ENCODE measurements at regions not wholly inside any gene's neighbourhood (a gene's known extent, or its start where the extent isn't known, plus 50 kb on each side); places are given as distances from the start of the nearest gene placed in this dataset.
"Not testable (repeated sequence)": the region's sequence is repeated elsewhere in the genome, so short reads cannot be mapped to it uniquely, and the experiment has no call there.

DNA sequence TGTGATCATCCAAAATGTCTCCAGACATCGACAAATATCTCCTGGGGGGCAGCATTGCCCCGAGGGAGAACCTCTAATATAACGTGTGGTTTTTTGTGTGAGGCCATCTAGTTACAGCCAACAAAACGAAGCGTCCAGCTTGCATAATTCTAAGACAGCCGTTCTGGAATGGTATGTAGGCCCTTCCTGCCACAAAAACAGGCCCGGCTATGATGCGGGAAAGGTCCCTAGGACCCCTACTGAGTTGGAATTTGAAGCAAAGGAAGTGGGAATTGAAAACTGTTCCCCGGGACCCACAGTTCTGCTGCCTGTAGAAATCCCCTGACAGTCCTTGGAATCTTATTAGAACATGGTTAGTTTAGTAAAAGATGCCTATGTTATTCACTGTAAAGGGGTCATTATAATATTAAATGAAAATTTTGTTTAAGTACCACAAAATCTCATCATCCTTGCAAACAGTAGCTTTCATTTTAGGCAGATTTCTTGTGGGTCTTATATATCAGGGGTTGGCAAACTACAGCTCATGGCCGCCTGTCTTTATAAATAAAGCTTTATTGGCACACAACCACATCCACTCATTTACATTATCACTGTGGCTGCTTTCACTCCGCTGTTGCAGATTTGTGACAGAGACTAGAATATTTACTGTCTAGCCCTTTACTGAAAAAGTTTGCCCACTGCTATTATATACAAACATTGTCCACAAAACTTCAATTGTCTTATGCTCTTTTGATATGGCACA lies 70.7 kb downstream of the MSX2 start:
- H3K4me1 Mint-ChIP-seq: peaks cover 3% of the 10 kb centered on the region
- TF ChIP-seq, protein P1, sequence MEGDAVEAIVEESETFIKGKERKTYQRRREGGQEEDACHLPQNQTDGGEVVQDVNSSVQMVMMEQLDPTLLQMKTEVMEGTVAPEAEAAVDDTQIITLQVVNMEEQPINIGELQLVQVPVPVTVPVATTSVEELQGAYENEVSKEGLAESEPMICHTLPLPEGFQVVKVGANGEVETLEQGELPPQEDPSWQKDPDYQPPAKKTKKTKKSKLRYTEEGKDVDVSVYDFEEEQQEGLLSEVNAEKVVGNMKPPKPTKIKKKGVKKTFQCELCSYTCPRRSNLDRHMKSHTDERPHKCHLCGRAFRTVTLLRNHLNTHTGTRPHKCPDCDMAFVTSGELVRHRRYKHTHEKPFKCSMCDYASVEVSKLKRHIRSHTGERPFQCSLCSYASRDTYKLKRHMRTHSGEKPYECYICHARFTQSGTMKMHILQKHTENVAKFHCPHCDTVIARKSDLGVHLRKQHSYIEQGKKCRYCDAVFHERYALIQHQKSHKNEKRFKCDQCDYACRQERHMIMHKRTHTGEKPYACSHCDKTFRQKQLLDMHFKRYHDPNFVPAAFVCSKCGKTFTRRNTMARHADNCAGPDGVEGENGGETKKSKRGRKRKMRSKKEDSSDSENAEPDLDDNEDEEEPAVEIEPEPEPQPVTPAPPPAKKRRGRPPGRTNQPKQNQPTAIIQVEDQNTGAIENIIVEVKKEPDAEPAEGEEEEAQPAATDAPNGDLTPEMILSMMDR (conservative IDR thresholded peaks at IDR 0.05): no peak
- H3K9me3 Mint-ChIP-seq: no peaks in the 10 kb centered on the region
- no peaks in the 10 kb centered on the region for H3K36me3 Mint-ChIP-seq (ENCODE audit: low read depth)
- no peak overlapping the region for H3K27ac Mint-ChIP-seq (ENCODE audit: unreplicated experiment)
- H3K27me3 Mint-ChIP-seq (ENCODE audit: low read depth): peaks cover 6% of the 10 kb centered on the region
- H3K4me3 Mint-ChIP-seq: no peak overlapping the region
- DNase-seq (ENCODE audit: low read depth, low spot score): no peak

DNA sequence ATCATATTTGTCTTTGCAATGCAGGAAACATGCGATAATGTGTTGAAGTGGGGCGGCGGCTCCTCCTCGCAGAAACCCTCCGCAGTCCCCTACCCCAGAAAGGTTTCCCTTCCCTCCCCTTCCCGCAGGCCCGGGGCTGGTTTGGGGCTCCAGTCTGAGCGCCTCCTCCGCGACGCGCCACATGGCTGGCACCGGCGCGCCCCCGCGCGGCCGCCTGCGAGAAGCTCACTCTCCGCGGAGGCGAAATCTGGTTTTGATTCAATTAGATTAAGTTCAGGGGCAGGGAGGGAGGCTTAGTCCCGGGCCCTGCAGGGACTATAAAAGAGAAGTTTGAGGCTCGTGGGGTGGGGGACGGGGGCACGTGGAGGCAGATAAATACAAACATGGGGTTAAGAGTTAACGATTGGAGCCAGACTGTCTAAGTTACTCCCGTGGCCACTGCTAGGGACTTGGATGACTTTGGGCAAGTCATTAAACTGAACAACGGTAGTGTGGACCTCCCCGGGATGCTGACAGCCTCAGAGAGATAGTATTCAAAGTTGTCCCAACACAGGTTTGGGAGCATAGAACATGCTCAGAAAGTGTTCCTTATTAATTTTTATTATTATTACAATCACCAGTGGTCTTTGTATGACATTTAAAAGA lies 69.4 kb downstream of the MSX2 start:
- H3K36me3 Mint-ChIP-seq (ENCODE audit: low read depth): no peaks in the 10 kb centered on the region

DNA sequence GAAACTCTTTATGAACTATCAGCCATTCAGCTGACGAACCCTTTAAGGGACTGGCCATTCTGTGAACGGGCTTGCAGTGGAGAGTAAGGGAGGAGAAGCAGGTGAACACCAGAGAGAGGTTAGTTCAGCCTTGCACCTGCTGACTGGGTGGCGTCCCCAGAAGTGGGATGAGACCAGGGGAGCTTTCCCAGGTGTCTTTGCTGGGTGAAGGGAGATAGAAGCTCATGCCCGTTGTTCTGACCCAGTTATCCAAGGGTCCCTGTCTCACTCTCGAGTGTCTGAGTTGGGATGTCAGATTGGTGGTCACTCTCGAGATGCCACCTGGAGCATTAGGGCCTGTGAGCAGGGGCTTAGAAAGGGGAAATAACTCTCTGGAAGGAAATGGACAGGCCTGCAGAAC lies 68.7 kb downstream of the MSX2 start:
- Mint-ChIP-seq H3K9me3 (no peaks in the 10 kb centered on the region), H3K27ac (ENCODE audit: unreplicated experiment) (no peak overlapping the region), H3K36me3 (ENCODE audit: low read depth) (no peaks in the 10 kb centered on the region), H3K4me1 (peaks cover 3% of the 10 kb centered on the region), H3K4me3 (no peak overlapping the region), H3K27me3 (ENCODE audit: low read depth) (peaks cover 6% of the 10 kb centered on the region)
- TF ChIP-seq, protein P1 (conservative IDR thresholded peaks at IDR 0.05): no peak
- DNase-seq (ENCODE audit: low read depth, low spot score): no peak

More for the DNA sequence above, 69.4 kb downstream of the MSX2 start:
- Mint-ChIP-seq H3K27ac (ENCODE audit: unreplicated experiment) (no peak overlapping the region), H3K9me3 (no peaks in the 10 kb centered on the region), H3K27me3 (ENCODE audit: low read depth) (peaks cover 6% of the 10 kb centered on the region), H3K4me3 (no peak overlapping the region), H3K4me1 (peaks cover 3% of the 10 kb centered on the region)
- TF ChIP-seq, protein P1 (conservative IDR thresholded peaks at IDR 0.05): peak; percentile 93
- DNase-seq (ENCODE audit: low read depth, low spot score): peak; percentile 73

DNA sequence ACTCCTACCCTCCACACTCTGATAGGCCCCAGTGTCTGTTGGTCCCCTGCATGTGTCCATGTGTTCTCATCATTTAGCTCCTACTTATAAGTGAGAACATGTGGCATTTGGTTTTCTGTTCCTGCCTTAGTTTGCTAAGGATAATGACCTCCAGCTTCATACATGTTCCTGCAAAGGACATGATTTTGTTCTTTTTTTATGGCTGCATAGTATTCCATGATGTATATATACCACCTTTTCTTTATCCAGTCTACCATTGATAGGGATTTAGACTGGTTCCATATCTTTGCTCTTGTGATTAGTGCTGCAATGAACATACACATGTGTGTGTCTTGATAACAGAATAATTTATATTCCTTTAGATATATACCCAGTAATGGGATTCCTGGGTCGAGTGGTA lies 67.9 kb downstream of the MSX2 start:
- H3K27ac Mint-ChIP-seq (ENCODE audit: unreplicated experiment); DNase-seq (ENCODE audit: low read depth, low spot score); H3K27me3 Mint-ChIP-seq (ENCODE audit: low read depth); H3K4me1 Mint-ChIP-seq; H3K9me3 Mint-ChIP-seq; H3K4me3 Mint-ChIP-seq; H3K36me3 Mint-ChIP-seq (ENCODE audit: low read depth): not testable (repeated sequence)

DNA sequence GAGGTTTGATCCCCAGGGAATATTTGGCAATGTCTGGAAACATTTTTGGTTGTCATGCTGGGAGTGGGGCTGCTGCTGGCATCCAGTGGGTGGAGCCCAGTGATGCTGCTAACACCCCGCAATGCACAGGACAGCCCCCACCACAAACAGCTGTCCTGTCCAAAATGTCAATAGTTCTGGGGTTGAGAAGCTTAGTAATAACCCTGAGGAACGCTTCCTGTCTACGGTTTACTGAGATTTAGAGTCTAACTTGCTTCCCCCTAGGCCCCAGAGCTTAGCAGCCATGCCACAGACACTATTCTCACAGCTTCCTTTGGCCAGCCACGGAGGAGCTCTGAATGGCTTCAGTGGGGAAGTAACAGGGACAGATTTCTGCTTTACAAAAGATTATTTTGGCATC lies 66.5 kb downstream of the MSX2 start:
- peaks cover 6% of the 10 kb centered on the region for H3K27me3 Mint-ChIP-seq (ENCODE audit: low read depth)
- no peak overlapping the region for H3K4me3 Mint-ChIP-seq
- DNase-seq (ENCODE audit: low read depth, low spot score): no peak
- peaks cover 1% of the 10 kb centered on the region for H3K9me3 Mint-ChIP-seq
- no peak overlapping the region for H3K27ac Mint-ChIP-seq (ENCODE audit: unreplicated experiment)
- H3K36me3 Mint-ChIP-seq (ENCODE audit: low read depth): no peaks in the 10 kb centered on the region
- peaks cover 3% of the 10 kb centered on the region for H3K4me1 Mint-ChIP-seq
- TF ChIP-seq, protein P1 (conservative IDR thresholded peaks at IDR 0.05): no peak

DNA sequence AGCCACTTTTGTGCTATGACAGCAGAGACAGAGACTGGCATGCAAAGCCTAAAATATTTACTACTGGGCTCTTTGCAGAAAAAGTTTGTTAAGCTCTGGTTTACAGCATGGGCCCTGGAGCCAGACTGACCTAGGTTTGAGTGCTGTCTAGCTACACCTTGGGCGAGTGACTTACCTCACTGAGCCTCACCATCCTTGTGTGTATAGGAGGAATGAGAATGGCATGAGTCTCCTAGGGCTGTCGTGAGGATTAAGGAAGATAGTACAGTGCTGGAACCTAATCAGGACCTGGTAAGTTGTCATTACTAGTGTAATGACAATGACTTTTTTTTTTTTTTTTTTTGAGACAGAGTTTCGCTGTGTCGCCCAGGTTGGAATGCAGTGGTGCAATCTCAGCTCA lies 65.2 kb downstream of the MSX2 start:
- peaks cover 5% of the 10 kb centered on the region for H3K9me3 Mint-ChIP-seq
- no peak for DNase-seq (ENCODE audit: low read depth, low spot score)
- peaks cover 3% of the 10 kb centered on the region for H3K27me3 Mint-ChIP-seq (ENCODE audit: low read depth)
- H3K4me1 Mint-ChIP-seq: peaks cover 3% of the 10 kb centered on the region
- H3K27ac Mint-ChIP-seq (ENCODE audit: unreplicated experiment): no peak overlapping the region
- TF ChIP-seq, protein P1 (conservative IDR thresholded peaks at IDR 0.05): no peak
- H3K4me3 Mint-ChIP-seq: no peak overlapping the region
- H3K36me3 Mint-ChIP-seq (ENCODE audit: low read depth): peaks cover 5% of the 10 kb centered on the region

Measured in neural crest cell (in vitro differentiated cells).